NCI-H1436 treated with DMSO at 0.1 percent for 48 hours (cell line): ENCODE measurements at regions not wholly inside any gene's neighbourhood (a gene's known extent, or its start where the extent isn't known, plus 50 kb on each side); places are given as distances from the start of the nearest gene placed in this dataset.

Experiments used
- DNase-seq: peaks from one replicate; lab custom pipeline; 2025; lab: John Stamatoyannopoulos, UW

DNA sequence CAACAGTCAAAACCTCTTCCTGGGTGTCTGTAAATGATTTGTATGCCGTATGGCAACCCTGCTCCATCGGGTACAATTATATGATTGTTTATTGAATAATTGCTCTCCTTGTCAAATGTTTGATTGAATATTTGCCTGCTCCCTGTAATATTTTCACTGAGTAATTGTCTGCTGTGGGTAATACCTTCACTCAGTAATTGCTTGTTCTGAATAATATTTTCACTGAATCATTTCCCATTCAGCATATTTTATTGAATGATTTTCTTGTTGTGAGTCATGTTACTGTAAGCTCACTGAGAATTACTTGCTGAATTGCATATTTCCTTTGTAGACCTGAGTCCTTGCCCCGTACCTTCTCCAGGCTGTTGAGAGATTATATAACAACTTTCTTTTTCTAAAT, 535.2 kb downstream of the METTL4 start:
- DNase-seq = no peak

DNA sequence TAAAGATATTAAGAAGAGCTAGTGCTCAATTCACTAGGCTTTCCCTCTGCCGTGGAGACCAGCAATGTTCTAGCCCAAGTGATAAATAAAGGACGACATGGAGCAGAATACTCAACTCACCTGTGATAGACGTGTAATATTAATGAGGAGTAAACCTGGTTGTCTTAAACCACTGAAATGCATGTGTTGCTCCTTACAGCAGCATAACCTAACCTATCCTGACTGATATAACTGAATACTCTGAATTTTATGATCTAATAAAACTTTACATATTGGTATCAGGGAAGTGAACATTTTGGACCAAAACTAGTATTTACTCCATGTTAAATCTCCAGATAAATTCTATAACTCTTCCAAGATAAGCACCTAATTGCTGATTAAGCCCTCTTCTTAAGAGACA, 531.0 kb downstream of the METTL4 start:
- DNase-seq = no peak

DNA sequence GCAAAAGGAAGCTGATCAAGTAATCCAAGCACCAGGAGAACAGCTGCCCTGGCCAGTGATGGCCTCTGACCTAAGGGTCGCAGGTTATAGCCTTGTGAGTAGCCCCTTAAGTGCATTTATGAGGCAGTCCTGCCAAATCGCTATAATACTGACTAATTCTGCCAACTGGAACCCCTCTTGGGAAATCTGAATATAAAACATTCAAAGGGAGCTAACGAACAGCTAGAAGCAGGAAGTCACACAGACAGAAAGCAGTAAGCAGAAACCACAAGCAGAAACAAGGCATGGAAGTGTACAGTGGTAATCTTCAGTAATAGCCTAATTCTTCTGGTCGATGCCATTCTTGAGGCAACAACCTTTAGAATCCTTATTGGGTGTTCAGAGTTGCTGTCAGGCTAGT, 521.3 kb downstream of the METTL4 start:
- no peak for DNase-seq

DNA sequence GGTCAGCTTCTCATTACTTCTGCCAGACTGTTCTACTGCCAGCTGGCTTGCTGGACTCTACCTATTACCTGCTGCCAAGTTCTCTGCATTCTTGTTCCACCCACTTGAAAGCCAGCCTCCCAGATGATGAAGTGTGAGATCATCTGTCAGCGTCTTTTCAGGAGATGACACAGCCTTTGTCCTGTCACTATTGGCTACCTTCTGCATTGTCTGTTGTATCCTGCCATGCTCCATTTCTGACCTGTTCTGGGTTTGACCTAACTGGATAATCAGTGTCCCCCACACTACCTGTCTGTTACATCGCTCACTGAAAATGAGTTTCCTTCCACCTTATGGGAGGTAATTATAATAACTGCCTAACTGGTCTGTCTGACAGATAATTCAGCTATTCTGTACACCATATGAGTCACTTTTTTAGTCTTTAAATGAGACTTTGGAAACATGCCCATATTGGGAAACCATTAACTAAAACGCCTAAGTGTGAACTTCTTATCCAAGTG, 520.6 kb downstream of the METTL4 start:
- no peak for DNase-seq

DNA sequence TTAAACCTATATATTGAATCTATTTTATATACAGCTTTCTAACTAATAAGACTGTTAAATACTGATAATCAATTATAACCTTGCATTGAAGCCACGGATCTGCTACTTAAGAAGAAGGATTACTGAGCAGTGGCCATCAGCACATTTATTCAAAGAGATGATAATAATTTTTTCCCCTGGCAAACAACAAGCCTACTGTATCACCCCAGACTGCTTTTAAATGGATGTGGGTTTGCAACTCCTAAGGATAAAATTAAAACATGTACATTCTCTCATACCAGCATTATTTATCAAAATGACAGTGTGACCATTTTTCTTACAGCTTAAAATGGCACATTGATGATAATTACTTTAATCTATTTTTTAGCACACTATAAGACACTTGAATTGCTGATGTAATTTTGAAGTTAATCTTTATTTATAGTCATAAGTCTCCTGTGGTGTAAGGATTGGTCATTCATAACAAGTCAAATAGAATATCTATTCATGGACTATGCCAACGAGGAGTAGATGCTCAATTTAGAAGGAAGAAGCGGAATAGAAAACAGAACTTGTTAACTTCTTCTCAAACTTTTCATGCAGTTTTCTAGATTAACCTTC, 517.7 kb downstream of the METTL4 start:
- DNase-seq = no peak

DNA sequence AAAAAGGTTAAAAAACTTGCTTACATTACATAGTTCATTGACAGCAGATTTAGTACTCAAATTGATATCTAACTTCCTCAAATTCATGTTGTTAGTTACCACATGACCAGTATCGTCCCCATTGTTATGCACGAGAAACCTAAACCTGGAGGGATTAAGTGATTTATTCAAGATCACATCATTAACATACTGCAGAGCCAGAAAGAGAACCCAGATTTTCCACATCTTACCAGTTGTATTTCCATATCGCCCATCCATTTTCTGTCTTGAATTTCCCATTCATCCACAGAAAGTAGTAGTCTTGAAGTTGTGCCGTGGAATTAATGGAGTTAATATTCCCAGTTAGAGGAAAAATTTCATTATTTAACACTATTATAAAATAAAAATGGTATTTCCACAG, 512.0 kb downstream of the METTL4 start:
- DNase-seq = no peak

DNA sequence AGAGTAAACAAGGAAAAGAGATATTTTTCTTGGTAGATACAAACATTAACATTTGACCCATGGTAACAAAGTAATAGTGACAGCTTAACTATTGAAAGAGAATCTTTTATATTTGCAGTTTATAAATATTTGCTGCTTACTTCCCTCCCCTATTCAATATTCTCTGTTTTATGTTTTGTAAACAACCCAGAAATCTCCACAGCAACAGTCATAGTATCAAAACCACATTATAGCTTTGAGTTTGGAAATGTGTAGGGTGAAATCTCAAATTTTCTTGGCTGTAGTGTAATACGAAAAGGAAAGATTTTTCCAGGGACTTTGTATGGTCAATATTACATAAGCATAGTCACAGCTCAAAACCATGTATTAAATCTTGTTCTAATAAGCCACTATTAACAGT, 511.2 kb downstream of the METTL4 start:
- no peak for DNase-seq

DNA sequence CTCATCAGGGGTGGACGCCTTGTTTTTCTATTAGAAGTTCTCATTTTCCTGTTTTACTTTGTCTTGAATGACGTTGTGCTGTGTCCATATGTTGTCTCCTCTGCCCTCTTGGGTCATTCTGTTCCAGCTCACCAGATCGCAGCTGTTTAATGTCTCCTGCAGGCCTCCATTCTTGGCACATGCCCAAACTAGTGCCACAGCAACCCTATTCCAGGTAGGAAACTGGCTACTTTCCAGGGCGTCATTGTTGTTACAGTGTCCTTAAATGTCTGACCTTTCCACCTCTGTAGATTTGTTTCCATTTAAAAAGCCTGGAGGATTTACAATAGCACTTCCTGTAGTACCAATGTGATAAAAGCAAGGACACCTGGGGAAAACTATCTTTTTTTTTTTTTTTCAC, 500.7 kb downstream of the METTL4 start:
- DNase-seq = no peak

DNA sequence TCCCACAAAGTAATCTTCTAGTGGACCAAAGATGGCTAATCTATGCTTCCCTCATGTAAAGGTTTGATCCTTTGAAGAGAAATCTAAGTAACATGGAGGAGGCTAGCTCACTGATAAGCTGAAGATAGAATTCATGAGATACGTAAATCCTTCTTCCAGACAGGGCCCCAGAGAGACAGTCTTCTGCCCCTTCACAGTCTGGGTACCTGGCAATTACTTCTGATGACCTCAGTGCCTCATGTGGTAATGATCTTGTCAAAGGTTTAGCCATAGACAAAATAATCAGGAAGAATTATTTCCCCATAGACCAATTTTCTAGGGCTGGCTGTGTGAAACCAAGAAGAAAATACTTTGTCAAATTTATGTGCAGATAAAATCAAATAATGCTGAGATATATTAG, 495.8 kb downstream of the METTL4 start:
- DNase-seq = no peak

DNA sequence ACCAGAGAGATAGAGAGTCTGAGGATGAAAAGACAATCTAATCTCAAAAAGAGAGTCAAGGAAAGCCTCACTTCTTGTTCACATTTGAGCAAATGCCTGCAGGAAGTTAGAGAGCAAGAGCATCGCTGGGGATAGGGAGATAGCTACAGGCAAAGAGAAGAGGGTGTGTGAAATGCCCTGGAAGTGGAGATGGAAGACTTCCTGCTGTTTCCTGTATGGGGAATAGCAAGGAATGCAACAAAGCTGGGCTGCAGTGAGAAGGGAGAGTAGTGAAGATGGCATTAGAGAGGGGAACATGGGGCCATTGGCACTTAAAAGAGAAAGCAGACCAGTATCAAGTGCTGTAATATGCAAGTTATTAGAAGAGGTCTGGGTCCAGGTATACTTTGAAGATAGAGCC, 488.6 kb downstream of the METTL4 start:
- DNase-seq = no peak

DNA sequence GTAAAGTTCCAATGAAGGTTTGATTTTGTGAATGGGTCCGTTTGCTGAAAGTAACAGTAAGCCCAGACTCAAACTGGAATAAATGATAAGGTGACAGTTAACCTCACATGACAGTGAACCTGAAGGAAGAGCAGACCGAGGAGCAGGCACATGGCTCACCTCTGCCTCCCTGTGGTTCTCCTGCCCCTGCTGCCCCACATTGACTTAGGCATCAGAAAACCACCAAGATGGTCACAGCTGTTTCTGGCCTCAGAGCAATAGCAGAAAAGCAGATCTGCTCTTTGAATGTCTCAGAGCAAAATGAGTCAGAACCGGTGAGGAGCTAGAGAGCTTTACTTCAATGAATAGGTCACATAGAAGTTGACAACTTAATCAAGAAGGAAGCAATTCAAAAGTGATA, 487.6 kb downstream of the METTL4 start:
- no peak for DNase-seq

DNA sequence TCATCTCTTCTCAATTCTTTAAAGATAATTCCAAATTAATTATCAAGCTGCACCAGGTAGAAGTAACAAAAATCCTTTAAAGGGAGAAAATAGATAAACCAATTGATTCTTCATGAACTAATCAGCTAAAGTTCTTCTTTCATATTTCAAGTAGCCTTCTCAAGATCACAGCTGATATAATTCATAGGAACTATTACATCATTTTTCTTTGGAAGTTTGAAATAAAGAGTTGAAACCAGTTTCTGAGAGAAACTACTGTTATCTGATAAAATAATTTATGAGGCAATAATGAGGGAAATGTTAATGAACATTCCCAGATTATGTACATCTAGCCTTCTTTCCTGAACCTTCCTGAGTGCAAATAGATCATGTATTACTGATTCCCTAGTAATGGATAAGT, 484.9 kb downstream of the METTL4 start:
- DNase-seq = no peak

DNA sequence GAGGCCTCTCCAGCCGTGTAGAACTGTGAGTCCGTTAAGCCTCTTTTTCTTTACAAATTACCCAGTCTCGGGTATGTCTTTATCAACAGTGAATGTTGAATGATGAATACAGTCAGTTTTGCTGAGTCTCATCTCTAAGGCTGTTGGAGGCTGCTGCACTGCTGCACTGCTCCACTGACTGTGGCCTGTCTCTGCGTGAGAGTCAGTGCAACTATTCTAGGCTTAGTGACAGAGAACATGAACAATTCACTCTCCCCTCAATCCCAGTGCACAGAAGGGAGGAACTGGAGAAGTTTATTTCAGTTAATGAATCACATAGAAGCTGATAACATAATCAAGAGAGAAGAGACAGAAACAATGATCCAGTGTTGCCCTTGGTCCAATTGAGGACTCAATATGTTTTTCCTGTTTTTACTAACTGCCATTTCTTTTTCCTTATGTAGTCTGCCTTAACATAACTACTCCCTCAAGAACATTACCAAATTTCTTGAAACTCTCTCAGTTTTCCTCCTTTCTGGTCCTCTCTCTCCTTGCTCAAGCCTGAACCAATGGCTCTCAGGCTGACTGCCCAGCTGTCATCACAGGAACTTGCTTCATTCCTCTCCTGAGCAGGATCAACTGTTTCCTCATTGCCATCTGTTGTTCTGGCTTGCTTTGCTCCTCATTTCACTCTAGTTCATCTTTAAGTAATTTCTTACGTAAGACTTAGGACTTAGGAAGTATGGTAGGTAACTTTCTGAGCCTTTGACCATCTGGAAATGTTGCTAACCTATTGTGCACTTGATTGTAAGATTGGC, 483.2 kb downstream of the METTL4 start:
- DNase-seq = no peak

DNA sequence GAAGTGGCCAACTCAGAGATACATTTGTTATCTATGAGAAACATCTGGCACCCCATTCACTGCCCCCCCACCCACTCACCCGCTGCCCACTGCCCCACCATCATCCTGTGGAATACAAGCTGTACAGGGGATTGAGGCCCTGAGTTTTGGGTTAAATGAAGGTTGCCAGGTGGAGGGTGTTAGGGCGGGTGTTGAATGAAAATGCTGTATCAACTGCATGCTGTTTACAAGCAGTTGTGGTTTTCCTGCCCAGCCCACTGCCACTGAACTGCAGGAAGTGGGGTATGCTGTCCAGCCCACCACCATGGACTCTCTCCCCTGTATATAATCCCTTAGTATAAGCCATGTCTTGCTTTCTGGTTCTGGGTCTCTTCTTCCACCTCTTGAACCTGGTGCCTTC, 481.9 kb downstream of the METTL4 start:
- no peak for DNase-seq

DNA sequence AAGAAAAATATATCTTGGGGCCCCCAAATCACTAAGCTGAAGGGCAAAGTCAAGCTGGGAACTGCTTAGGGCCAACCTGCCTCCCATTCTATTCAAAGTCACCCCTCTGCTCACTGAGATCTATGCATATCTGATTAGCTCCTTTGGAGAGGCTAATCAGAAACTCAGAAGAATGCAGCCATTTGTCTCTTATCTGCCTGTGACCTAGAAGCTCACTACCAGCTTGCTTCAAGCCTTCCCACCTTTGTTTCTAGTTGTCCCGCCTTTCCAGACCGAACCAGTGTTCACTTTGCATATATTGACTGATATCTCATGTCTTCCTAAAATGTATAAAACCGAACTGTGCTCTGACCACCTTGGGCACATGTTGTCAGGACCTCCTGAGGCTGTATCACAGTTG, 479.4 kb downstream of the METTL4 start:
- DNase-seq = no peak

DNA sequence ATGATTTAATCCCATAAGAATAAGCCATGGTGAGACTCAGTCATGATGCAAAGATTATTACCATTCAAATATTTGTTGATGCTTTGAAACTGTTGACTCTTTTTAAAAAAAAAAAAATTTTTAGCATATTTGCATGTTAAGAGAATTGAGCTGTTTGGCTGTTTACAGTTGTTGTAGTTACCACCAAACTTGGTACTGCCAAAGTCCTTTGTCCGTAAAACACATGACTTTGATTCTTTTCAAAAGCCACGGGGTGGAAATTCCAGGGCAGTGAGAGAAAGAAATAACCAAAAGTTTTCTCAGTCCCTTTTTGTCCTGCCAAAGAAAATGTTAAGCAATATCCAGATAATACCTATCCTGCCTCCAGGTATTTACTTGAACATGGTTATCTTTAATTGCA, 474.8 kb downstream of the METTL4 start:
- no peak for DNase-seq

DNA sequence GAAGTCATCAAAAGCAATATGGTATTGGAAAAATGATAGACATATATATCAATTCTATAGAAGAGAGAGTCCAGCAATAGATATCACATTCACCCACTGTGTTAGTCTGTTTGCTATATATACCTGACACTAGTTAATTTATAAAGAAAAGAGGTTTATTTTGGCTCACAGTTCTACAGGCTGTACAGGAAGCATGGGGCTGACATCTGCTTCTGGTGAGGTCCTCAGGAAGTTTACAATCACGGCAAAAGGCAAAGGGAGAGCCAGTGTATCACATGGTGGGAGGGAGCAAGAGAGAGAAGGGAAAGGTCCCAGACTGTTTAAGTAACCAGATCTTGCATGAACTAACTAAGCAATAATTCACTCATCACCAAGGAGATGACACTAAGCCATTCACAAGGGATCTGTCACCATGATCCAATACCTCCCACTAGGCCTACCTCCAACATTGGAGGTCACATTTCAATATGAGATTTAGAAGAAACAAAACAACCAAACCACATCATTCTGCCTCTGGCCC, 470.6 kb downstream of the METTL4 start:
- DNase-seq = no peak

DNA sequence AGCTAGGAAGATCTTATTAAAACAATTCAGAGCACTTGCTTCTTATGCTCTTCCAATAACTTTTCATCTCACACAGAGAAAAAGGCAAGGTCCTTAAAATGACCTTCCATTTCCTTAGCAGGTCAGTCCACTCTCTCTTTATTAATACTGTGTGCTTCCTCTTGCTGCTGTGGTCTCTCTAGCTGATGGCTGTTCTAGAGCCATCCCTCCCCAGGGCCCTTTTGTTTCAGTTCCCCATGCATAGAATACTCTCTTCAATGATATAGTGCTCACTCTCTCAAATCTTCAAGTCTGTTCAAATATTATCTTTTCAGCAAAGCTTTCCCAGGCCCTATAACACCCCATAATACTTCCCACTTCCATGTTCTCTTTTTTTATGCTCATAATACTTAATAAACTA, 469.3 kb downstream of the METTL4 start:
- DNase-seq = no peak

DNA sequence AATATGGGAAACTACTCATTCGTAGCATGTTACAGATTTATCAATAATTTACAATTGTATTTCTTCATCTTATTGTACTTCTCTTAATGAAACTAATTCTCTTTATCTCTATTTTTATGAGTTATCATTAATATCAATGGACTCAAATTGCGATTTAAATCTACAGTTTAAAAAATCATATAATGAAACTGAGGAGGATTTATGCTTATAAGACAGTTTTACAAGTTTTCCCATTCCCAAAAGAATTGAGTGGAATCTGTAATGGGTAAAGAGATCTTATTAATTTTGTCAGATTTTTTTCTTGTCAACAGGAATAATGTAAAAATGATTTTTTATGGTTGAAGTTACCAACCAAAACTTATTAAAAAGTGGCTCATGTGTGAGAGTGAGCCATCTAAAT, 468.0 kb downstream of the METTL4 start:
- no peak for DNase-seq

DNA sequence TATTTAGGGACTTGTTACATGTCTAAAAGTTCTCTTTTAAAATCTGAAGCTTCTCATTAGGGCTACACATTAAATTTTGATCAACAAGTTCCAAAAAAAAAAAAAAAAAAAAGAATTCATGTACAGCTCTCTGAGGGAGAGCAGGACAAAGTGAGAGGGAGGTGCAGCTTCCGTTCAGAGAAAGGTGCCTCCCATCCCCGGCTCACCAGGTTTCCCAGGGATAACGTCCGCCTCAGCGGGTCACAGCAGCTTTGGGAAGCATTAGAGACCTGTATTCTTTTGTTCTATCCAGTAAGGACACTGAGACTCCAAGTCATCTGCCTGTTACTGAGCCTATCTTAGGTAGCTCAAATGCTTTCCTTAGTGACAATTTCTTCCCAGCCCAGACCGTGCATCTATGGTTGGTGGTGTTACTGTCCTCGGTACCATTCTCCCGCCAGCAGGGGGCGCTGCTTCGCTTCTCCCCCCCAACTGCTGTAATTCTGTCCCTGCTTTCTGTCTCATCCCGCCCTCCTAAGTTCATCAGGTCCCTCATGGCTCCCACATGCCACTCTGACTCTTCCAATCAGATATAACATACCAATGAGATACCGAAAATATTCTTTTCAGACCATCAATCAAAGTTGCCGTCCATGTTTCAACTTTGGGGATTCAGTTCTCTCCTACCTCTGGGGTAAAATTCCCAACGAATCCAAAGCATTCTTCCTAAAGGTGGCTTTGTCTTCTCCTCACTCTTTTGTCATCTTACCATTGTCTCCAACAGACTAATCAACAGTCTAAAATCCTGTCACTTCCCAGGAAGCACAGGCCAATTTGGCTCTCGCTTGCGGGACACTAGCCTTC, 466.5 kb downstream of the METTL4 start:
- DNase-seq = no peak

DNA sequence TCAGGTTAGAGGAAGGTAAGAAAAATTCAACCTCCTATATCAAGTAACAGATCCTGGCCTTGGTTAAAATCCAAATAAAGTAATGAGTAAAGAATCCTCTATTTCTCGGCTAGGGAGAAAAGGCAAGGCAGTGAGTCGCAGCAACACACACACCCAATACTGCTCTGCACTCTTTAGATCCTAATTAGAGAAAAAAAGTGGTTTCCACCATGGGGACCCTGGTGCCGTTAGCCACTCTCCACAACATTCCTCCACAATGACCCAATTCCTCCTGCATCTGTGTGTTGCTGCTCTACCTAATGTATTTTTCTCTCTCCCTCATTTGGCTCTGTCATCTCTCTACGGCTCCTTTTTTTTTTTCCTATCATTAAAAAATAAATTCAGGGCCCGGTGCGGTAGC, 462.7 kb downstream of the METTL4 start:
- DNase-seq = no peak

DNA sequence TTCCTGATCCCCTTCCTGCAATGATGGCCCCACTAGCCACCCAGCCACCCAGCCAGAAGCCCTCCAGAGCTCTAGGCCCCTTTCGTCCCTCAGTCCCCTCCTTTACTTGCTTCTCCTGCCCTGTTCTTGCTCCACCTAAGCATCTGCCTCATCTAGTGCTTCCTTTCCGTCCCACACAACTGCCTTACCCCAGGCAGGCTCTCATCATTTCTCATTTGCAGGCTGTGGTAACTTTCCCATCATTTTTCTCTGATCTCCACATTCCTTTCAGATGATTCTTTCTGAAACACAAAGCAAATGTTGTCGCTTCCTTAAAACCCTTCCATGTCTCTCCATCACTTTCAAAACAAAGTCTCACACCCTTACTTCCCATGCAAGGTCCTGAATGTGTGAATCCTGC, 459.8 kb downstream of the METTL4 start:
- DNase-seq = no peak
